HG03095 (cell line): ENCODE measurements at regions not wholly inside any gene's neighbourhood (a gene's known extent, or its start where the extent isn't known, plus 50 kb on each side); places are given as distances from the start of the nearest gene placed in this dataset.
A peak's percentile ranks its signal among the peaks of the same experiment; 100 is the strongest.
"Not testable (repeated sequence)": the region's sequence is repeated elsewhere in the genome, so short reads cannot be mapped to it uniquely, and the experiment has no call there.

Experiments used
- ATAC-seq: cut with Tn5 transposase; IDR thresholded peaks from one replicate; pipeline ENCODE4 v1.9.1; 2021; ENCODE audit warnings: moderate library complexity; ENCODE audit not compliant: unreplicated experiment

- ATAC-seq: no peak
Measured at GRCh38 chr15:34651997-34652725, 68.7 kb upstream of the GOLGA8B start.

- peak; percentile 68 for ATAC-seq
Measured at GRCh38 chr15:34650177-34650576, 66.7 kb upstream of the GOLGA8B start.

GRCh38 chr15:34648294-34648631 is 64.8 kb upstream of the GOLGA8B start:
- ATAC-seq: no peak

- ATAC-seq: no peak
Measured at GRCh38 chr15:34647569-34648293, 64.3 kb upstream of the GOLGA8B start.

GRCh38 chr15:34646918-34647317 is 63.5 kb upstream of the GOLGA8B start:
- ATAC-seq: no peak

GRCh38 chr15:34644851-34645250 is 61.4 kb upstream of the GOLGA8B start:
- no peak for ATAC-seq

- no peak for ATAC-seq
Measured at GRCh38 chr15:34644061-34644460, 60.6 kb upstream of the GOLGA8B start.

- no peak for ATAC-seq
Measured at GRCh38 chr15:34642247-34642646, 58.8 kb upstream of the GOLGA8B start.

- no peak for ATAC-seq
Measured at GRCh38 chr15:34640661-34641060, 57.2 kb upstream of the GOLGA8B start.

GRCh38 chr15:34637305-34637704 is 53.9 kb upstream of the GOLGA8B start:
- no peak for ATAC-seq

GRCh38 chr15:34633602-34634001 is 50.2 kb upstream of the GOLGA8B start:
- not testable (repeated sequence) for ATAC-seq
